Right lobe of liver (tissue), 6 donors: ENCODE measurements at regions not wholly inside any gene's neighbourhood (a gene's known extent, or its start where the extent isn't known, plus 50 kb on each side); places are given as distances from the start of the nearest gene placed in this dataset.
"Not testable (repeated sequence)": the region's sequence is repeated elsewhere in the genome, so short reads cannot be mapped to it uniquely, and the experiment has no call there.

Experiments used
- ATAC-seq, 4 donors: fragments of 200-7000 bp; cut with Tn5 transposase; one replicate each; pipeline ENCODE4 v1.9.1; 2020; ENCODE audit warnings: mild to moderate bottlenecking in 4 of 4, moderate library complexity in 4 of 4
- DNase-seq, 3 donors: peaks; one replicate each; pipeline ENCODE4 v3.0.0-alpha.2; 2020
- H3K27ac ChIP-seq, 3 donors: fragments of 200-600 bp; one replicate each; pipeline ENCODE4 v1.8.0; 2022
- H3K27me3 ChIP-seq, 2 donors: fragments of 200-600 bp; one replicate each; pipeline ENCODE4 v1.8.0; 2022
- H3K36me3 ChIP-seq, 4 donors: fragments of 200-600 bp; sonication (generic) in 1 of 4; one replicate each; pipeline versions ENCODE4 v1.5.1 to v1.8.0; 2017 to 2022; ENCODE audit warnings: control low read depth in 1 of 4
- H3K4me1 ChIP-seq, 4 donors: fragments of 200-600 bp; sonication (generic) in 1 of 4; one replicate each; pipeline versions ENCODE4 v1.5.1 to v1.8.0; 2017 to 2022; ENCODE audit warnings: control low read depth in 1 of 4
- H3K4me3 ChIP-seq, 3 donors: fragments of 200-600 bp; one replicate each; pipeline ENCODE4 v1.8.0; 2022
- H3K9me3 ChIP-seq, 4 donors: fragments of 200-600 bp; sonication (generic) in 1 of 4; one replicate each; pipeline versions ENCODE4 v1.5.1 to v1.8.0; 2017 to 2022; ENCODE audit warnings: control low read depth in 1 of 4
- WGBS: methylation state at CpG from one replicate; pipeline ENCODE4 v1.1.6; 2018; ENCODE audit warnings: low coverage, low lambda C conversion rate; ENCODE audit not compliant: insufficient coverage; ENCODE audit errors: missing lambda C conversion rate; 5-methylcytosine and 5-hydroxymethylcytosine counted together
- intact Hi-C, 2 donors: fragments of 100-400 bp; cut with DNase I; formaldehyde crosslinking; loops; one replicate each; pipeline versions ENCODE4 v1.11.2 to v1.14.1; 2022
- donor health status: DM: no; HTN: yes; CAD: no.
- donor health status: DM: no; HTN: no; CAD: no.
- donor health status: DM: no; HTN: no; CAD: no.
- donor health status: DM: no; HTN: yes; CAD: no.
- donor health status: DM: no; HTN: yes; CAD: no.

- ATAC-seq, H3K4me1 ChIP-seq, intact Hi-C loops, DNase-seq, H3K27me3 ChIP-seq, H3K36me3 ChIP-seq, H3K4me3 ChIP-seq, H3K27ac ChIP-seq, H3K9me3 ChIP-seq: not testable (repeated sequence)
- WGBS = 62% methylated on average over 3 of the region's 3 CpGs
Observed at GRCh38 chr6:57870083-57870482, 552.7 kb downstream of the PRIM2 start.

- intact Hi-C loops, ATAC-seq, DNase-seq, H3K4me1 ChIP-seq, H3K36me3 ChIP-seq, H3K27me3 ChIP-seq, H3K4me3 ChIP-seq, H3K27ac ChIP-seq, H3K9me3 ChIP-seq: not testable (repeated sequence)
- WGBS = 74% methylated on average over 7 of the region's 7 CpGs
Observed at GRCh38 chr6:57873424-57873823, 556.0 kb downstream of the PRIM2 start.

GRCh38 chr6:57876659-57877058 is 559.2 kb downstream of the PRIM2 start:
- DNase-seq, intact Hi-C loops: not testable (repeated sequence)
- 78% methylated on average over 2 of the region's 2 CpGs for WGBS

GRCh38 chr6:57877729-57878128 is 560.3 kb downstream of the PRIM2 start:
- intact Hi-C loops = not testable (repeated sequence)

More at GRCh38 chr6:57876659-57877058, 559.2 kb downstream of the PRIM2 start:
- not testable (repeated sequence) for H3K4me1 ChIP-seq, H3K36me3 ChIP-seq, ATAC-seq, H3K9me3 ChIP-seq, H3K27me3 ChIP-seq, H3K27ac ChIP-seq, H3K4me3 ChIP-seq

GRCh38 chr6:57878792-57879191 is 561.4 kb downstream of the PRIM2 start:
- ATAC-seq, DNase-seq, H3K27me3 ChIP-seq, intact Hi-C loops, H3K36me3 ChIP-seq, H3K4me3 ChIP-seq, H3K27ac ChIP-seq, H3K4me1 ChIP-seq, H3K9me3 ChIP-seq: not testable (repeated sequence)
- 50% methylated on average over 1 of the region's 1 CpG for WGBS

More at GRCh38 chr6:57877729-57878128, 560.3 kb downstream of the PRIM2 start:
- not testable (repeated sequence) for H3K36me3 ChIP-seq, H3K4me1 ChIP-seq, H3K4me3 ChIP-seq, H3K9me3 ChIP-seq, H3K27ac ChIP-seq, DNase-seq, H3K27me3 ChIP-seq, ATAC-seq
- WGBS = 80% methylated on average over 1 of the region's 3 CpGs

- intact Hi-C loops, H3K27me3 ChIP-seq, H3K27ac ChIP-seq, ATAC-seq, H3K36me3 ChIP-seq, H3K4me1 ChIP-seq, H3K9me3 ChIP-seq, H3K4me3 ChIP-seq, DNase-seq: not testable (repeated sequence)
- WGBS = 72% methylated on average over 5 of the region's 5 CpGs
Observed at GRCh38 chr6:57898850-57899249, 581.4 kb downstream of the PRIM2 start.

- H3K36me3 ChIP-seq, ATAC-seq, H3K27me3 ChIP-seq, H3K27ac ChIP-seq, H3K9me3 ChIP-seq, H3K4me1 ChIP-seq, H3K4me3 ChIP-seq, DNase-seq, intact Hi-C loops: not testable (repeated sequence)
- WGBS = 87% methylated on average over 3 of the region's 5 CpGs
Observed at GRCh38 chr6:57900687-57901399, 583.4 kb downstream of the PRIM2 start.

- 80% methylated on average over 3 of the region's 3 CpGs for WGBS
- H3K27ac ChIP-seq, H3K4me1 ChIP-seq, H3K4me3 ChIP-seq, DNase-seq, intact Hi-C loops, H3K36me3 ChIP-seq, H3K9me3 ChIP-seq, ATAC-seq, H3K27me3 ChIP-seq: not testable (repeated sequence)
Observed at GRCh38 chr6:57901445-57901844, 584.0 kb downstream of the PRIM2 start.

GRCh38 chr6:57904356-57904755 is 586.9 kb downstream of the PRIM2 start:
- intact Hi-C loops, H3K36me3 ChIP-seq, H3K27ac ChIP-seq, DNase-seq, ATAC-seq, H3K27me3 ChIP-seq, H3K4me3 ChIP-seq, H3K9me3 ChIP-seq, H3K4me1 ChIP-seq: not testable (repeated sequence)
- 77% methylated on average over 6 of the region's 6 CpGs for WGBS

- ATAC-seq, intact Hi-C loops, H3K27ac ChIP-seq, DNase-seq, H3K27me3 ChIP-seq, H3K9me3 ChIP-seq, H3K4me3 ChIP-seq, H3K36me3 ChIP-seq, H3K4me1 ChIP-seq: not testable (repeated sequence)
Observed at GRCh38 chr6:57915300-57915699, 597.9 kb downstream of the PRIM2 start.

- intact Hi-C loops, ATAC-seq, H3K9me3 ChIP-seq, H3K4me3 ChIP-seq, H3K27ac ChIP-seq, H3K27me3 ChIP-seq, H3K4me1 ChIP-seq, DNase-seq, H3K36me3 ChIP-seq: not testable (repeated sequence)
- 84% methylated on average over 2 of the region's 2 CpGs for WGBS
Observed at GRCh38 chr6:57942966-57943365, 625.5 kb downstream of the PRIM2 start.
